Smooth muscle cell (in vitro differentiated cells): ENCODE measurements at regions not wholly inside any gene's neighbourhood (a gene's known extent, or its start where the extent isn't known, plus 50 kb on each side); places are given as distances from the start of the nearest gene placed in this dataset.

Experiments
- DNase-seq: peaks from one replicate; lab custom pipeline; 2025; ENCODE audit not compliant: unreplicated experiment; lab: John Stamatoyannopoulos, UW
- H2AFZ ChIP-seq: fragments of 200-600 bp; sonication (generic); 2 replicates; pipeline ENCODE4 v1.6.0; 2016; ENCODE audit warnings: antibody characterized with exemption, low read depth, mild to moderate bottlenecking
- H3F3A ChIP-seq: fragments of 200-600 bp; sonication (generic); 2 replicates; pipeline ENCODE4 v1.6.0; 2017; ENCODE audit warnings: antibody characterized with exemption, low read depth
- H3K27ac ChIP-seq: fragments of 200-600 bp; sonication (generic); 2 replicates; pipeline ENCODE4 v1.5.1; 2016; ENCODE audit warnings: low read depth, mild to moderate bottlenecking
- H3K27me3 ChIP-seq: fragments of 200-600 bp; sonication (generic); 2 replicates; pipeline ENCODE4 v1.6.1; 2016; ENCODE audit warnings: low read depth, mild to moderate bottlenecking
- H3K36me3 ChIP-seq: fragments of 200-600 bp; sonication (generic); 2 replicates; pipeline ENCODE4 v1.5.1; 2016; ENCODE audit warnings: low read depth
- H3K4me1 ChIP-seq: fragments of 200-600 bp; sonication (generic); 2 replicates; pipeline ENCODE4 v1.5.1; 2016; ENCODE audit warnings: low read depth
- H3K4me2 ChIP-seq: fragments of 200-600 bp; sonication (generic); 2 replicates; pipeline ENCODE4 v1.6.0; 2016; ENCODE audit warnings: mild to moderate bottlenecking
- H3K4me3 ChIP-seq: fragments of 200-600 bp; sonication (generic); 2 replicates; pipeline ENCODE4 v1.5.1; 2016; ENCODE audit warnings: mild to moderate bottlenecking
- H3K79me2 ChIP-seq: fragments of 200-600 bp; sonication (generic); 2 replicates; pipeline ENCODE4 v1.6.0; 2016; ENCODE audit warnings: low read depth, mild to moderate bottlenecking
- H3K9ac ChIP-seq: fragments of 200-600 bp; sonication (generic); 2 replicates; pipeline ENCODE4 v1.6.0; 2016; ENCODE audit warnings: low read depth
- H3K9me3 ChIP-seq: fragments of 200-600 bp; sonication (generic); replicated peaks from 2 replicates; pipeline ENCODE4 v1.5.1; 2016; ENCODE audit warnings: low read depth
- H4K20me1 ChIP-seq: fragments of 200-600 bp; sonication (generic); 2 replicates; pipeline ENCODE4 v1.6.0; 2016; ENCODE audit warnings: low read depth
- CTCF ChIP-seq: fragments of 200-600 bp; sonication (generic); IDR thresholded peaks from 2 replicates; pipeline ENCODE4 v1.5.1; 2017; ENCODE audit warnings: borderline replicate concordance, mild to moderate bottlenecking, antibody characterized with exemption; ENCODE audit not compliant: insufficient read depth, poor library complexity, severe bottlenecking
- WGBS: methylation state at CpG from one replicate; pipeline ENCODE4 v1.1.7; 2016; ENCODE audit warnings: low lambda C conversion rate; 5-methylcytosine and 5-hydroxymethylcytosine counted together

- Histone ChIP-seq H3K4me1 (no peaks in the 10 kb centered on the region), H3K9ac (no peak overlapping the region), H3K79me2 (no peaks in the 10 kb centered on the region), H4K20me1 (no peaks in the 10 kb centered on the region), H2AFZ (no peak overlapping the region), H3K27ac (no peak overlapping the region), H3K9me3 (no peaks in the 10 kb centered on the region), H3F3A (no peaks in the 10 kb centered on the region), H3K4me2 (no peak overlapping the region), H3K36me3 (no peaks in the 10 kb centered on the region), H3K4me3 (no peak overlapping the region), H3K27me3 (no peaks in the 10 kb centered on the region)
- DNase-seq, result no peak
- no peak for TF ChIP-seq CTCF
- WGBS, result 94% methylated on average over 25 of the region's 25 CpGs
Observed at GRCh38 chr22:48803948-48804810, 1023.5 kb downstream of the BRD1 start.

GRCh38 chr22:48803171-48803947 lies 1024.3 kb downstream of the BRD1 start:
- Histone ChIP-seq H4K20me1 (no peaks in the 10 kb centered on the region), H3K27ac (no peak overlapping the region), H3F3A (no peaks in the 10 kb centered on the region), H3K4me3 (no peak overlapping the region), H3K79me2 (no peaks in the 10 kb centered on the region), H3K9me3 (no peaks in the 10 kb centered on the region), H3K36me3 (no peaks in the 10 kb centered on the region), H3K9ac (no peak overlapping the region), H2AFZ (no peak overlapping the region), H3K4me1 (no peaks in the 10 kb centered on the region), H3K4me2 (no peak overlapping the region), H3K27me3 (no peaks in the 10 kb centered on the region)
- WGBS, result 81% methylated on average over 19 of the region's 19 CpGs
- no peak for TF ChIP-seq CTCF
- DNase-seq, result no peak

- 92% methylated on average over 19 of the region's 19 CpGs for WGBS
- Histone ChIP-seq H3K4me2 (no peak overlapping the region), H3K4me3 (no peak overlapping the region), H3F3A (no peaks in the 10 kb centered on the region), H3K36me3 (no peaks in the 10 kb centered on the region), H3K9ac (no peak overlapping the region), H3K27me3 (no peaks in the 10 kb centered on the region), H4K20me1 (no peaks in the 10 kb centered on the region), H3K4me1 (no peaks in the 10 kb centered on the region), H3K27ac (no peak overlapping the region), H2AFZ (no peak overlapping the region), H3K79me2 (no peaks in the 10 kb centered on the region), H3K9me3 (no peaks in the 10 kb centered on the region)
- DNase-seq, result no peak
- no peak for TF ChIP-seq CTCF
Observed at GRCh38 chr22:48802576-48802975, 1025.1 kb downstream of the BRD1 start.
